GM19463 (cell line): ENCODE measurements at regions not wholly inside any gene's neighbourhood (a gene's known extent, or its start where the extent isn't known, plus 50 kb on each side); places are given as distances from the start of the nearest gene placed in this dataset.

ENCODE experiments used
- ATAC-seq: cut with Tn5 transposase; IDR thresholded peaks from one replicate; pipeline ENCODE4 v1.9.1; 2021; ENCODE audit warnings: mild to moderate bottlenecking, moderate library complexity; ENCODE audit not compliant: unreplicated experiment

- no peak for ATAC-seq
These were observed 416.3 kb downstream of the GPATCH2 start for GRCh38 chr1:217214551-217214950.

- no peak for ATAC-seq
These were observed 419.4 kb downstream of the GPATCH2 start for GRCh38 chr1:217211486-217211885.

GRCh38 chr1:217205578-217205977 lies 425.3 kb downstream of the GPATCH2 start:
- ATAC-seq, result no peak

- ATAC-seq, result no peak
These were observed 434.3 kb downstream of the GPATCH2 start for GRCh38 chr1:217196616-217197015.

GRCh38 chr1:217193151-217193550 lies 437.7 kb downstream of the GPATCH2 start:
- ATAC-seq, result no peak

GRCh38 chr1:217191441-217191840 lies 439.4 kb downstream of the GPATCH2 start:
- ATAC-seq, result no peak

- no peak for ATAC-seq
These were observed 440.5 kb downstream of the GPATCH2 start for GRCh38 chr1:217190359-217190758.

GRCh38 chr1:217189362-217189761 lies 441.5 kb downstream of the GPATCH2 start:
- ATAC-seq, result no peak

- ATAC-seq, result no peak
These were observed 442.3 kb downstream of the GPATCH2 start for GRCh38 chr1:217188280-217189237.

GRCh38 chr1:217186664-217187063 lies 444.2 kb downstream of the GPATCH2 start:
- ATAC-seq, result no peak

- ATAC-seq, result no peak
These were observed 446.0 kb downstream of the GPATCH2 start for GRCh38 chr1:217184854-217185253.

- no peak for ATAC-seq
These were observed 447.9 kb downstream of the GPATCH2 start for GRCh38 chr1:217182992-217183391.

GRCh38 chr1:217181756-217182155 lies 449.1 kb downstream of the GPATCH2 start:
- no peak for ATAC-seq

- ATAC-seq, result no peak
These were observed 449.6 kb downstream of the GPATCH2 start for GRCh38 chr1:217181176-217181746.

GRCh38 chr1:217180443-217180842 lies 450.4 kb downstream of the GPATCH2 start:
- ATAC-seq, result no peak

- ATAC-seq, result no peak
These were observed 441.2 kb upstream of the ESRRG start for GRCh38 chr1:217164403-217164802.

- ATAC-seq, result no peak
These were observed 430.1 kb upstream of the ESRRG start for GRCh38 chr1:217153361-217153760.

- ATAC-seq, result no peak
These were observed 427.1 kb upstream of the ESRRG start for GRCh38 chr1:217150366-217150765.

- no peak for ATAC-seq
These were observed 426.6 kb upstream of the ESRRG start for GRCh38 chr1:217149791-217150190.

- no peak for ATAC-seq
These were observed 418.5 kb upstream of the ESRRG start for GRCh38 chr1:217141711-217142110.

GRCh38 chr1:217140041-217140901 lies 417.0 kb upstream of the ESRRG start:
- ATAC-seq, result no peak
